Smooth muscle cell (in vitro differentiated cells): ENCODE measurements at regions not wholly inside any gene's neighbourhood (a gene's known extent, or its start where the extent isn't known, plus 50 kb on each side); places are given as distances from the start of the nearest gene placed in this dataset.

Experiments used
- DNase-seq: peaks from one replicate; lab custom pipeline; 2025; ENCODE audit not compliant: unreplicated experiment; lab: John Stamatoyannopoulos, UW
- H2AFZ ChIP-seq: fragments of 200-600 bp; sonication (generic); 2 replicates; pipeline ENCODE4 v1.6.0; 2016; ENCODE audit warnings: antibody characterized with exemption, low read depth, mild to moderate bottlenecking
- H3F3A ChIP-seq: fragments of 200-600 bp; sonication (generic); 2 replicates; pipeline ENCODE4 v1.6.0; 2017; ENCODE audit warnings: antibody characterized with exemption, low read depth
- H3K27ac ChIP-seq: fragments of 200-600 bp; sonication (generic); 2 replicates; pipeline ENCODE4 v1.5.1; 2016; ENCODE audit warnings: low read depth, mild to moderate bottlenecking
- H3K27me3 ChIP-seq: fragments of 200-600 bp; sonication (generic); 2 replicates; pipeline ENCODE4 v1.6.1; 2016; ENCODE audit warnings: low read depth, mild to moderate bottlenecking
- H3K36me3 ChIP-seq: fragments of 200-600 bp; sonication (generic); 2 replicates; pipeline ENCODE4 v1.5.1; 2016; ENCODE audit warnings: low read depth
- H3K4me1 ChIP-seq: fragments of 200-600 bp; sonication (generic); 2 replicates; pipeline ENCODE4 v1.5.1; 2016; ENCODE audit warnings: low read depth
- H3K4me2 ChIP-seq: fragments of 200-600 bp; sonication (generic); 2 replicates; pipeline ENCODE4 v1.6.0; 2016; ENCODE audit warnings: mild to moderate bottlenecking
- H3K4me3 ChIP-seq: fragments of 200-600 bp; sonication (generic); 2 replicates; pipeline ENCODE4 v1.5.1; 2016; ENCODE audit warnings: mild to moderate bottlenecking
- H3K79me2 ChIP-seq: fragments of 200-600 bp; sonication (generic); 2 replicates; pipeline ENCODE4 v1.6.0; 2016; ENCODE audit warnings: low read depth, mild to moderate bottlenecking
- H3K9ac ChIP-seq: fragments of 200-600 bp; sonication (generic); 2 replicates; pipeline ENCODE4 v1.6.0; 2016; ENCODE audit warnings: low read depth
- H3K9me3 ChIP-seq: fragments of 200-600 bp; sonication (generic); replicated peaks from 2 replicates; pipeline ENCODE4 v1.5.1; 2016; ENCODE audit warnings: low read depth
- H4K20me1 ChIP-seq: fragments of 200-600 bp; sonication (generic); 2 replicates; pipeline ENCODE4 v1.6.0; 2016; ENCODE audit warnings: low read depth
- WGBS: methylation state at CpG from one replicate; pipeline ENCODE4 v1.1.7; 2016; ENCODE audit warnings: low lambda C conversion rate; 5-methylcytosine and 5-hydroxymethylcytosine counted together
- TF ChIP-seq, protein P1 (sequence below): fragments of 200-600 bp; sonication (generic); IDR thresholded peaks from 2 replicates; pipeline ENCODE4 v1.5.1; 2017; ENCODE audit warnings: borderline replicate concordance, mild to moderate bottlenecking, antibody characterized with exemption; ENCODE audit not compliant: insufficient read depth, poor library complexity, severe bottlenecking

DNA sequence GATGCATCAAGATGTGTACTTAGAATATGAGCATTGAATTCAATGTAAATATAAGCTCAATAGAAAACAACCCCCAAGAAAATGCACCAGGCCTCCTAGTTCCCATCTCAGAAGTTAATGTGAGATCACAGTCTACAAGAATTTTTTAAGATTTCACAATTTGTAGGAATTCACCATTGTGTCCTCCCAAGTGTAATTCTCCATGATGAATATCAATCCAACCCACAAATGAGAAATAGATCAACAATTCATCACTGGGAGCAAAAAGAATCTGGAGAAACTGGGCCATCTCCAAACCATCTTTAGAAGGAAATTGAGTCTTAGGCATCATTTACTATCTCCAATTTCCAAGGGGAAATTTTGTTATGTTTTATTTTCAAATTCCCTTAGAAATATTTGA, 310.5 kb upstream of the GOT2 start:
- no peaks in the 10 kb centered on the region for H3K4me1 ChIP-seq
- TF ChIP-seq, protein P1, sequence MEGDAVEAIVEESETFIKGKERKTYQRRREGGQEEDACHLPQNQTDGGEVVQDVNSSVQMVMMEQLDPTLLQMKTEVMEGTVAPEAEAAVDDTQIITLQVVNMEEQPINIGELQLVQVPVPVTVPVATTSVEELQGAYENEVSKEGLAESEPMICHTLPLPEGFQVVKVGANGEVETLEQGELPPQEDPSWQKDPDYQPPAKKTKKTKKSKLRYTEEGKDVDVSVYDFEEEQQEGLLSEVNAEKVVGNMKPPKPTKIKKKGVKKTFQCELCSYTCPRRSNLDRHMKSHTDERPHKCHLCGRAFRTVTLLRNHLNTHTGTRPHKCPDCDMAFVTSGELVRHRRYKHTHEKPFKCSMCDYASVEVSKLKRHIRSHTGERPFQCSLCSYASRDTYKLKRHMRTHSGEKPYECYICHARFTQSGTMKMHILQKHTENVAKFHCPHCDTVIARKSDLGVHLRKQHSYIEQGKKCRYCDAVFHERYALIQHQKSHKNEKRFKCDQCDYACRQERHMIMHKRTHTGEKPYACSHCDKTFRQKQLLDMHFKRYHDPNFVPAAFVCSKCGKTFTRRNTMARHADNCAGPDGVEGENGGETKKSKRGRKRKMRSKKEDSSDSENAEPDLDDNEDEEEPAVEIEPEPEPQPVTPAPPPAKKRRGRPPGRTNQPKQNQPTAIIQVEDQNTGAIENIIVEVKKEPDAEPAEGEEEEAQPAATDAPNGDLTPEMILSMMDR, result no peak
- H3K27me3 ChIP-seq, result no peaks in the 10 kb centered on the region
- no peak overlapping the region for H3K4me3 ChIP-seq
- H2AFZ ChIP-seq, result no peak overlapping the region
- no peak overlapping the region for H3K27ac ChIP-seq
- no peaks in the 10 kb centered on the region for H3K9me3 ChIP-seq
- DNase-seq, result no peak
- no peaks in the 10 kb centered on the region for H3F3A ChIP-seq
- H3K4me2 ChIP-seq, result no peak overlapping the region
- H3K9ac ChIP-seq, result no peak overlapping the region
- H3K79me2 ChIP-seq, result no peaks in the 10 kb centered on the region
- no peaks in the 10 kb centered on the region for H4K20me1 ChIP-seq
- H3K36me3 ChIP-seq, result no peaks in the 10 kb centered on the region

GRCh38 chr16:59042301-59042700, 308.2 kb upstream of the GOT2 start:
- H2AFZ ChIP-seq, result no peak overlapping the region
- WGBS, result 86% methylated on average over 2 of the region's 2 CpGs
- no peak for DNase-seq
- H3K9me3 ChIP-seq, result no peaks in the 10 kb centered on the region
- H3K4me3 ChIP-seq, result no peak overlapping the region
- no peaks in the 10 kb centered on the region for H3K4me1 ChIP-seq
- H3K4me2 ChIP-seq, result no peak overlapping the region
- no peaks in the 10 kb centered on the region for H4K20me1 ChIP-seq
- no peak overlapping the region for H3K9ac ChIP-seq
- no peaks in the 10 kb centered on the region for H3K36me3 ChIP-seq
- H3F3A ChIP-seq, result no peaks in the 10 kb centered on the region
- no peaks in the 10 kb centered on the region for H3K27me3 ChIP-seq
- TF ChIP-seq, protein P1, result no peak
- no peaks in the 10 kb centered on the region for H3K79me2 ChIP-seq
- H3K27ac ChIP-seq, result no peak overlapping the region

GRCh38 chr16:59039066-59039720, 305.1 kb upstream of the GOT2 start:
- H3K79me2 ChIP-seq, result no peaks in the 10 kb centered on the region
- TF ChIP-seq, protein P1, result no peak
- H3K4me1 ChIP-seq, result no peaks in the 10 kb centered on the region
- no peak overlapping the region for H3K9ac ChIP-seq
- H3K27ac ChIP-seq, result no peak overlapping the region
- H3K4me2 ChIP-seq, result no peak overlapping the region
- DNase-seq, result no peak
- WGBS, result 69% methylated on average over 3 of the region's 3 CpGs
- no peak overlapping the region for H3K4me3 ChIP-seq
- no peaks in the 10 kb centered on the region for H4K20me1 ChIP-seq
- H3F3A ChIP-seq, result no peaks in the 10 kb centered on the region
- no peaks in the 10 kb centered on the region for H3K36me3 ChIP-seq
- no peaks in the 10 kb centered on the region for H3K27me3 ChIP-seq
- H3K9me3 ChIP-seq, result no peaks in the 10 kb centered on the region
- H2AFZ ChIP-seq, result no peak overlapping the region

DNA sequence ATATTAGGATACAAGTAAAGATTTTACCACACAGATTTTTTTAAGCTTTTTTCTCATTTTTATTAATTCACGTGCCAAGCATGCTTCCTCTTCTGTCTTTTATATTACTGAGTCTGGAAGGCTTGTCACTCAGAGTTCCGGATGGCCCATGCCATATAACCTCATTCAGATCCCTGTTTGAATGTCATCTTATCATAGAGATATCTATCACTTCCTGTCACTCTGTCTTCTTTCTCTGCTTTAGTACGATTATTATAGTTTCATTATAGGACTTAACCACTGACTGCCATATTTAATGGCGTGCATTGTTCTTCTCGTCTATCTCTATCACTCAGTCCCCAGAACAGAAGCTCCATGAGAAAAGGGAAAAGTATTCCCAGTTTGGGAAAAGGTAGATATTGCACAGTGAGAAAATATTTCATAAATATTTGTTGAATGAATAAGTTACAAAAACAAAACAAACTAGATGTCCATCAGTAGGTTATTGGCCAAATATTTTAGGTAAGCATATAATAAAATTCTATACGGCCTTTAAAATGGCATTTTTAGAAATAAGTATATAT, 296.9 kb upstream of the GOT2 start:
- TF ChIP-seq, protein P1, result no peak
- Histone ChIP-seq H3K36me3 (no peaks in the 10 kb centered on the region), H3K27ac (no peak overlapping the region), H3K9ac (no peak overlapping the region), H3K27me3 (no peaks in the 10 kb centered on the region), H2AFZ (no peak overlapping the region), H3F3A (no peaks in the 10 kb centered on the region), H3K4me2 (no peak overlapping the region), H3K79me2 (no peaks in the 10 kb centered on the region), H4K20me1 (no peaks in the 10 kb centered on the region), H3K4me1 (no peaks in the 10 kb centered on the region), H3K9me3 (no peaks in the 10 kb centered on the region), H3K4me3 (no peak overlapping the region)
- WGBS, result 92% methylated on average over 6 of the region's 6 CpGs
- no peak for DNase-seq
